Panc1 (cell line): ENCODE measurements at regions not wholly inside any gene's neighbourhood (a gene's known extent, or its start where the extent isn't known, plus 50 kb on each side); places are given as distances from the start of the nearest gene placed in this dataset.

Source experiments
- POLR2AphosphoS5 ChIP-seq: IDR thresholded peaks from 2 replicates; pipeline ENCODE4 v1.6.1; 2012; ENCODE audit warnings: mild to moderate bottlenecking, low read depth, low read length, moderate library complexity
- SIN3A ChIP-seq: IDR thresholded peaks from 2 replicates; pipeline ENCODE4 v1.6.1; 2012; ENCODE audit warnings: low read depth, mild to moderate bottlenecking, low read length, moderate library complexity, borderline replicate concordance; ENCODE audit not compliant: insufficient read depth
- TF ChIP-seq, protein P1 (sequence below): fragments of 450-650 bp; IDR thresholded peaks from 2 replicates; pipeline ENCODE4 v1.5.1; 2017; ENCODE audit warnings: mild to moderate bottlenecking
- TF ChIP-seq, protein P2 (sequence below), 2 experiments: IDR thresholded peaks; 2 replicates each; pipeline ENCODE4 v1.6.1; 2011 to 2012; ENCODE audit warnings: low read depth in 2 of 2, control low read depth in 1 of 2, low read length in 1 of 2, mild to moderate bottlenecking in 1 of 2, moderate library complexity in 1 of 2; ENCODE audit not compliant: insufficient read depth in 1 of 2

DNA sequence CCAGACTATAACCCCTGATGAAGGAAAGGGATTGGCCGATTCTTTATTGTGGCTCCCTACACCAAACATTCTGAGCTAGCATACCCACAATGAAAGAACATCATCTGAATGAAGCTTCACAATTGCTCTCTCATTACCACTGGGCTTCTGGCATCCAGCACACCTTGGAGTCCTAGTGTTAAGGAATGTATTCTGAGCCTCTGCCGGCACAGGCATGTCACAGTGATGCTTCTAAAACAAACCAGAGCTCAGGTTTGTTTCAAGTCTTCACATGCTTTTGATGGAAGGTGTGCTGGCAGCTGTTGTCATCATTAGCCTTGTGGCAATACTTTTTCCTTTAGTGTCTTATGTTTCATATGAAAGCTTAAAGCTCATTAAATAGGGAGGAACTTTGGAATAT lies 76.3 kb upstream of the RBBP8 start:
- TF ChIP-seq, protein P1, sequence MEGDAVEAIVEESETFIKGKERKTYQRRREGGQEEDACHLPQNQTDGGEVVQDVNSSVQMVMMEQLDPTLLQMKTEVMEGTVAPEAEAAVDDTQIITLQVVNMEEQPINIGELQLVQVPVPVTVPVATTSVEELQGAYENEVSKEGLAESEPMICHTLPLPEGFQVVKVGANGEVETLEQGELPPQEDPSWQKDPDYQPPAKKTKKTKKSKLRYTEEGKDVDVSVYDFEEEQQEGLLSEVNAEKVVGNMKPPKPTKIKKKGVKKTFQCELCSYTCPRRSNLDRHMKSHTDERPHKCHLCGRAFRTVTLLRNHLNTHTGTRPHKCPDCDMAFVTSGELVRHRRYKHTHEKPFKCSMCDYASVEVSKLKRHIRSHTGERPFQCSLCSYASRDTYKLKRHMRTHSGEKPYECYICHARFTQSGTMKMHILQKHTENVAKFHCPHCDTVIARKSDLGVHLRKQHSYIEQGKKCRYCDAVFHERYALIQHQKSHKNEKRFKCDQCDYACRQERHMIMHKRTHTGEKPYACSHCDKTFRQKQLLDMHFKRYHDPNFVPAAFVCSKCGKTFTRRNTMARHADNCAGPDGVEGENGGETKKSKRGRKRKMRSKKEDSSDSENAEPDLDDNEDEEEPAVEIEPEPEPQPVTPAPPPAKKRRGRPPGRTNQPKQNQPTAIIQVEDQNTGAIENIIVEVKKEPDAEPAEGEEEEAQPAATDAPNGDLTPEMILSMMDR, result no peak
- no peak for TF ChIP-seq POLR2AphosphoS5
- TF ChIP-seq, protein P2, sequence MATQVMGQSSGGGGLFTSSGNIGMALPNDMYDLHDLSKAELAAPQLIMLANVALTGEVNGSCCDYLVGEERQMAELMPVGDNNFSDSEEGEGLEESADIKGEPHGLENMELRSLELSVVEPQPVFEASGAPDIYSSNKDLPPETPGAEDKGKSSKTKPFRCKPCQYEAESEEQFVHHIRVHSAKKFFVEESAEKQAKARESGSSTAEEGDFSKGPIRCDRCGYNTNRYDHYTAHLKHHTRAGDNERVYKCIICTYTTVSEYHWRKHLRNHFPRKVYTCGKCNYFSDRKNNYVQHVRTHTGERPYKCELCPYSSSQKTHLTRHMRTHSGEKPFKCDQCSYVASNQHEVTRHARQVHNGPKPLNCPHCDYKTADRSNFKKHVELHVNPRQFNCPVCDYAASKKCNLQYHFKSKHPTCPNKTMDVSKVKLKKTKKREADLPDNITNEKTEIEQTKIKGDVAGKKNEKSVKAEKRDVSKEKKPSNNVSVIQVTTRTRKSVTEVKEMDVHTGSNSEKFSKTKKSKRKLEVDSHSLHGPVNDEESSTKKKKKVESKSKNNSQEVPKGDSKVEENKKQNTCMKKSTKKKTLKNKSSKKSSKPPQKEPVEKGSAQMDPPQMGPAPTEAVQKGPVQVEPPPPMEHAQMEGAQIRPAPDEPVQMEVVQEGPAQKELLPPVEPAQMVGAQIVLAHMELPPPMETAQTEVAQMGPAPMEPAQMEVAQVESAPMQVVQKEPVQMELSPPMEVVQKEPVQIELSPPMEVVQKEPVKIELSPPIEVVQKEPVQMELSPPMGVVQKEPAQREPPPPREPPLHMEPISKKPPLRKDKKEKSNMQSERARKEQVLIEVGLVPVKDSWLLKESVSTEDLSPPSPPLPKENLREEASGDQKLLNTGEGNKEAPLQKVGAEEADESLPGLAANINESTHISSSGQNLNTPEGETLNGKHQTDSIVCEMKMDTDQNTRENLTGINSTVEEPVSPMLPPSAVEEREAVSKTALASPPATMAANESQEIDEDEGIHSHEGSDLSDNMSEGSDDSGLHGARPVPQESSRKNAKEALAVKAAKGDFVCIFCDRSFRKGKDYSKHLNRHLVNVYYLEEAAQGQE (IDR thresholded peaks at IDR 0.05; ENCODE audit: insufficient read depth in 1 of 2, low read depth in 2 of 2, low read length in 1 of 2), result no peak
- no peak for TF ChIP-seq SIN3A
